ENCODE measurements at regions not wholly inside any gene's neighbourhood (a gene's known extent, or its start where the extent isn't known, plus 50 kb on each side); places are given as distances from the start of the nearest gene placed in this dataset.

DNA sequence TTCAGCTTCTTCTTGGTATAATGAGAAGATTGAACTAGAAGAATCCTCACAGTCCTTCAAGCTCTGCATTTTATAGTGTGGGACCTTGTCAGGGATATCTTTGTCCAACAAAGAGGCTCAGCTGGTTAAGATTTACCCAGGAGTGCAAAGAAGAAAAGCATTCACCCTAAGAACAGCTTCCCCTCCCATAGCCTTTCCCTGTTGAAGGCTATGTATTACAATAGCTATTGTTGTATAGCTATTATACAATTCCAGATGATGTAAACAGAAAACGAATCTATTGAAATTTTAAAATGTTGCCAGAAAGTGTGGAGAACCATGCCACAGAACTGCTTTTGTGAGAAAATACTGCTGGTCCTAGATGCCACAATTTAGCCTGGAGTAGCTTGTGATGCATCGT lies 85.5 kb upstream of the CNKSR3 start:
- TF ChIP-seq, protein P1, sequence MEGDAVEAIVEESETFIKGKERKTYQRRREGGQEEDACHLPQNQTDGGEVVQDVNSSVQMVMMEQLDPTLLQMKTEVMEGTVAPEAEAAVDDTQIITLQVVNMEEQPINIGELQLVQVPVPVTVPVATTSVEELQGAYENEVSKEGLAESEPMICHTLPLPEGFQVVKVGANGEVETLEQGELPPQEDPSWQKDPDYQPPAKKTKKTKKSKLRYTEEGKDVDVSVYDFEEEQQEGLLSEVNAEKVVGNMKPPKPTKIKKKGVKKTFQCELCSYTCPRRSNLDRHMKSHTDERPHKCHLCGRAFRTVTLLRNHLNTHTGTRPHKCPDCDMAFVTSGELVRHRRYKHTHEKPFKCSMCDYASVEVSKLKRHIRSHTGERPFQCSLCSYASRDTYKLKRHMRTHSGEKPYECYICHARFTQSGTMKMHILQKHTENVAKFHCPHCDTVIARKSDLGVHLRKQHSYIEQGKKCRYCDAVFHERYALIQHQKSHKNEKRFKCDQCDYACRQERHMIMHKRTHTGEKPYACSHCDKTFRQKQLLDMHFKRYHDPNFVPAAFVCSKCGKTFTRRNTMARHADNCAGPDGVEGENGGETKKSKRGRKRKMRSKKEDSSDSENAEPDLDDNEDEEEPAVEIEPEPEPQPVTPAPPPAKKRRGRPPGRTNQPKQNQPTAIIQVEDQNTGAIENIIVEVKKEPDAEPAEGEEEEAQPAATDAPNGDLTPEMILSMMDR (IDR thresholded peaks at IDR 0.05 in 4 of 5, conservative IDR thresholded peaks at IDR 0.05 in 1 of 5), result no peak
- TF ChIP-seq POLR2A (IDR thresholded peaks at IDR 0.05), result no peak
